Endothelial cell of umbilical vein (primary cell): ENCODE measurements at regions not wholly inside any gene's neighbourhood (a gene's known extent, or its start where the extent isn't known, plus 50 kb on each side); places are given as distances from the start of the nearest gene placed in this dataset.

ENCODE experiments used
- BruUV-seq: library from RNA; stranded (reverse); fragments of 400-500 nt; replicated peaks from 2 replicates; lab custom pipeline; 2021; lab: Mats Ljungman, UMichigan
- CTCF ChIA-PET: fragments of 300-600, 350-600 bp; sonication (Branson Sonifier 250); formaldehyde crosslinking; loops from one replicate; lab custom pipeline; 2021; ENCODE audit warnings: antibody characterized with exemption, inconsistent platforms; lab: Charles Lee
- POLR2A ChIA-PET: fragments of 300-600, 350-600 bp; sonication (Branson Sonifier 250); formaldehyde crosslinking; loops from one replicate; lab custom pipeline; 2021; ENCODE audit warnings: antibody characterized with exemption, inconsistent platforms; lab: Charles Lee
- DNase-seq: peaks from one replicate; pipeline ENCODE4 v3.0.0-alpha.2; 2011; ENCODE audit warnings: low read depth, low spot score
- FAIRE-seq: peaks from 2 replicates; lab custom pipeline; 2011; peaks lifted over from hg19 to GRCh38; lab: Jason Lieb, UNC
- H2AFZ ChIP-seq: 2 replicates; pipeline ENCODE4 v1.6.0; 2012; ENCODE audit warnings: low read depth, low read length, control low read depth, inconsistent platforms
- H3K27ac ChIP-seq: 2 replicates; pipeline ENCODE4 v1.5.1; 2011; ENCODE audit warnings: low read depth, mild to moderate bottlenecking, control low read depth, low read length, moderate library complexity; ENCODE audit not compliant: insufficient read depth
- H3K27me3 ChIP-seq, 2 experiments: 2 replicates each; pipeline versions ENCODE4 v1.6.0 to v1.6.1; 2011; ENCODE audit warnings: low read length in 2 of 2, mixed read lengths in 1 of 2; ENCODE audit not compliant: control insufficient read depth in 2 of 2, insufficient read depth in 2 of 2
- H3K36me3 ChIP-seq, 2 experiments: 2 replicates in 1 of 2; 3 replicates in 1 of 2; pipeline ENCODE4 v1.5.1; 2011; ENCODE audit warnings: low read length in 2 of 2, mild to moderate bottlenecking in 1 of 2, moderate library complexity in 1 of 2; ENCODE audit not compliant: control insufficient read depth in 2 of 2, insufficient read depth in 2 of 2; ENCODE audit errors: extremely low read depth in 1 of 2
- H3K4me1 ChIP-seq: 3 replicates; pipeline ENCODE4 v1.5.1; 2011; ENCODE audit warnings: mild to moderate bottlenecking, low read length; ENCODE audit not compliant: control insufficient read depth, insufficient read depth; ENCODE audit errors: extremely low read depth
- H3K4me2 ChIP-seq: 2 replicates; pipeline ENCODE4 v1.6.1; 2011; ENCODE audit warnings: low read length, control low read depth, mixed read lengths; ENCODE audit not compliant: insufficient read depth
- H3K4me3 ChIP-seq, 3 experiments: fragments of 200-600 bp in 1 of 3; sonication (generic), shearing (Covaris generic) in 1 of 3; replicated peaks in 1 of 3; 2 replicates each; pipeline ENCODE4 v1.5.1; 2011 to 2016; ENCODE audit warnings: control low read depth in 3 of 3, low read length in 3 of 3, mild to moderate bottlenecking in 2 of 3, inconsistent platforms in 1 of 3, low read depth in 1 of 3, moderate library complexity in 1 of 3; ENCODE audit not compliant: insufficient read depth in 1 of 3
- H3K79me2 ChIP-seq: 2 replicates; pipeline ENCODE4 v1.6.0; 2012; ENCODE audit warnings: low read length, inconsistent platforms; ENCODE audit not compliant: control insufficient read depth, insufficient read depth
- H3K9ac ChIP-seq: replicated peaks from 2 replicates; pipeline ENCODE3; 2011; ENCODE audit warnings: low read length, control low read depth; ENCODE audit not compliant: insufficient read depth; ENCODE audit errors: extremely low read depth
- H3K9me1 ChIP-seq: replicated peaks from 3 replicates; pipeline ENCODE4 v1.6.0; 2011; ENCODE audit warnings: mild to moderate bottlenecking, low read length; ENCODE audit not compliant: control insufficient read depth, insufficient read depth; ENCODE audit errors: extremely low read depth
- H3K9me3 ChIP-seq: replicated peaks from 2 replicates; pipeline ENCODE4 v1.5.1; 2012; ENCODE audit warnings: low read length, inconsistent platforms; ENCODE audit not compliant: control insufficient read depth, insufficient read depth
- H4K20me1 ChIP-seq: replicated peaks from 2 replicates; pipeline ENCODE3; 2011; ENCODE audit warnings: mild to moderate bottlenecking, low read length; ENCODE audit not compliant: control insufficient read depth, insufficient read depth; ENCODE audit errors: extremely low read depth
- CTCF ChIP-seq, 2 donors: IDR thresholded peaks; 1 replicate in 1 of 2; 2 replicates in 1 of 2; pipeline ENCODE4 v1.5.1; 2011; ENCODE audit warnings: low read length in 2 of 2, mild to moderate bottlenecking in 2 of 2, moderate library complexity in 2 of 2, control low read depth in 1 of 2, inconsistent platforms in 1 of 2, low read depth in 1 of 2; ENCODE audit not compliant: insufficient read depth in 1 of 2; ENCODE audit errors: extremely low read depth in 1 of 2
- EZH2 ChIP-seq: IDR thresholded peaks from 2 replicates; pipeline ENCODE4 v1.6.1; 2012; ENCODE audit warnings: borderline replicate concordance, low read depth, mild to moderate bottlenecking, moderate library complexity, low read length, inconsistent platforms; ENCODE audit not compliant: severe bottlenecking
- FOS ChIP-seq: IDR thresholded peaks from 2 replicates; pipeline ENCODE4 v1.6.1; 2011; ENCODE audit warnings: mild to moderate bottlenecking, low read length, moderate library complexity, borderline replicate concordance; ENCODE audit not compliant: insufficient read depth
- GATA2 ChIP-seq: IDR thresholded peaks from 2 replicates; pipeline ENCODE4 v1.7.0; 2011; ENCODE audit warnings: low read depth, mild to moderate bottlenecking, moderate library complexity, mixed read lengths, low read length; ENCODE audit not compliant: insufficient read length, insufficient read depth
- JUN ChIP-seq: IDR thresholded peaks from 2 replicates; pipeline ENCODE4 v1.6.1; 2011; ENCODE audit warnings: borderline replicate concordance, low read depth; ENCODE audit not compliant: insufficient read length, insufficient read depth
- MAX ChIP-seq: IDR thresholded peaks from 2 replicates; pipeline ENCODE4 v1.6.1; 2011; ENCODE audit not compliant: insufficient read depth, insufficient read length
- MYC ChIP-seq: IDR thresholded peaks from one replicate; pipeline ENCODE4 v1.6.1; 2011; ENCODE audit warnings: mild to moderate bottlenecking, low read depth, low read length
- POLR2A ChIP-seq: IDR thresholded peaks from 2 replicates; pipeline ENCODE4 v1.6.1; 2012; ENCODE audit warnings: low read depth, mild to moderate bottlenecking, control low read depth, low read length
- POLR2AphosphoS5 ChIP-seq: IDR thresholded peaks from 2 replicates; pipeline ENCODE4 v1.6.1; 2012; ENCODE audit warnings: low read depth, mild to moderate bottlenecking, control low read depth, low read length, moderate library complexity; ENCODE audit not compliant: insufficient read depth
- dilution Hi-C: fragments of 300-500 bp; cut with MboI; formaldehyde crosslinking; loops from one replicate; pipeline ENCODE4 v1.15.0; 2019; ENCODE audit warnings: low sequenced_read_pairs; ENCODE audit not compliant: extremely low pct_ligation_motif_present
- intact Hi-C: fragments of 100-400 bp; cut with micrococcal nuclease; formaldehyde crosslinking; loops from one replicate; pipeline ENCODE4 v1.10.0; 2022

GRCh38 chr10:2665772-2666171 is 401.6 kb upstream of the PFKP start:
- no peaks in the 10 kb centered on the region for H3K9me1 ChIP-seq
- no peaks in the 10 kb centered on the region for H3K4me1 ChIP-seq

GRCh38 chr10:2660276-2660675 is 407.1 kb upstream of the PFKP start:
- Histone ChIP-seq H3K36me3 (no peaks in the 10 kb centered on the region), H3K27me3 (no peaks in the 10 kb centered on the region), H3K4me2 (no peak overlapping the region), H3K27ac (no peak overlapping the region), H3K9me1 (no peaks in the 10 kb centered on the region), H2AFZ (no peak overlapping the region), H3K79me2 (no peaks in the 10 kb centered on the region), H3K4me3 (no peak overlapping the region), H4K20me1 (no peaks in the 10 kb centered on the region), H3K9ac (no peak overlapping the region), H3K4me1 (no peaks in the 10 kb centered on the region), H3K9me3 (peaks cover 6% of the 10 kb centered on the region)
- FAIRE-seq = no peak
- dilution Hi-C loops (no loop called here), intact Hi-C loops (no loop called here)
- ChIA-PET CTCF (no interaction called here), POLR2A (no interaction called here)
- no peak for DNase-seq
- TF ChIP-seq MAX (no peak), CTCF (IDR thresholded peaks at IDR 0.05; ENCODE audit: extremely low read depth in 1 of 2, insufficient read depth in 1 of 2, low read depth in 1 of 2, low read length in 2 of 2) (no peak), POLR2AphosphoS5 (no peak), FOS (no peak), POLR2A (no peak), GATA2 (no peak), JUN (no peak), EZH2 (no peak)
- BruUV-seq = no TSS peak

More at GRCh38 chr10:2665772-2666171, 401.6 kb upstream of the PFKP start:
- DNase-seq (no peak), FAIRE-seq (no peak)
- H2AFZ ChIP-seq = no peak overlapping the region
- dilution Hi-C loops (no loop called here), intact Hi-C loops (no loop called here)
- no peaks in the 10 kb centered on the region for H3K27me3 ChIP-seq
- no TSS peak for BruUV-seq
- POLR2A ChIA-PET = no interaction called here
- H3K36me3 ChIP-seq = no peaks in the 10 kb centered on the region
- H3K27ac ChIP-seq = no peak overlapping the region
- H4K20me1 ChIP-seq = no peaks in the 10 kb centered on the region
- H3K79me2 ChIP-seq = no peaks in the 10 kb centered on the region
- no peak overlapping the region for H3K4me3 ChIP-seq
- TF ChIP-seq GATA2 (no peak), FOS (no peak), MYC (no peak)
- no peak overlapping the region for H3K4me2 ChIP-seq
- H3K9ac ChIP-seq = no peak overlapping the region
- CTCF ChIA-PET = no interaction called here
- peaks cover under 1% of the 10 kb centered on the region for H3K9me3 ChIP-seq
